OCI-M1 (cell line): ENCODE measurements at regions not wholly inside any gene's neighbourhood (a gene's known extent, or its start where the extent isn't known, plus 50 kb on each side); places are given as distances from the start of the nearest gene placed in this dataset.

Experiments
- DNase-seq: peaks from one replicate; lab custom pipeline; 2025; lab: John Stamatoyannopoulos, UW

DNA sequence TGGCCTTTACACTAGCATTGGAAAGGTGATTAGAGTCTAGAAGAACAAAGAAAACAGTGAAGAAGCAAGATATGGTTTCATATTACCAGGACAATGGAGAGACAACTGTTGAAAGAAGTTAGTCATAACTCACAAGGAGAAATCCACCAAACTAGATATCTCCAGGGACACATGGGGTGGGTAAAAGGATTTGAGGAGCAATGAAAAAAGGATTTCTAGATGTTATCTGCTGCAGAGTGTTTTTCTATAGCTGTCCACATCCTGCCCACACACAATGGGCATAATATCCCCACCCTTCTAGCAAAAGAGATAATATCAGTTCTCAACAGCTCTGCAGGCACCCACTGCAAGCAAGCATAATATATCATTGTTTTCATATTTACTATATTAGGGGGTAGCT, 303.1 kb downstream of the HAO1 start:
- no peak for DNase-seq

DNA sequence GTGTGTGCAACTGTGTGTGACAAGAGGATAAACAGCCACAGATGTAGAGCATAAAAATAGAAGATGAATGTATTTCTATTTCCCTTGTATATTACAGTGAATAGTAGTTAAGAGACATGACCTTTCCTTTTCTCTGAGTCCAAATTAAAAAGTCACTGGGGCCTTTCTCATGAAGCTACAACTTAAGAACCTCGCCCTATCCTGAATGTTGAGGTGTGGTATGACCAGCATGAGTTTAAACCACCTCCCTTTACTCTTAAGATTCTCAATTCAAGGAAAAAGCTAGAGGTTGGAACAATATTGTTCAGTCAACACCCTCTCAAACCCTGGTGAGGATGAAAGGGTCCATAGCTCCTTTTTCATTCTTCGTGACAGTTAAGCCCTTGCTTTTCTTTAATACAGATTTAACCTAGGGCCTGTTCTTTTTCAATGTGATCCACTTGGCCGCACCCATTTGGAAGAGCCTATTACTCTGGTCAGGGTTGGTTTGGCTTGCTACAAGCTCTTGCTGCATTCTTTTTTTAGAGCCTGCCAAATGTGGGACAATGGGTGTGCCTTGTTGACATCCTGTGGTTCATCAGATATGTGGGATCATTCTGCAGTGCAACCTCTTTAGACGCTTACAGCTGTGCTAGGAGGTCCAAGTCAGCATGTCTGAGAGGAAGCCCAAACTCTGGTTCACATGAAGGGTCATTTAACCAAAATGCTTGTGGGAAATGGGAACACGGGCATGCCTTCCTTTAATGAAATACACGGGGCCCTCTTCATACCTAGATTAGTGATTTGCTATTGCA, 290.0 kb downstream of the HAO1 start:
- no peak for DNase-seq

DNA sequence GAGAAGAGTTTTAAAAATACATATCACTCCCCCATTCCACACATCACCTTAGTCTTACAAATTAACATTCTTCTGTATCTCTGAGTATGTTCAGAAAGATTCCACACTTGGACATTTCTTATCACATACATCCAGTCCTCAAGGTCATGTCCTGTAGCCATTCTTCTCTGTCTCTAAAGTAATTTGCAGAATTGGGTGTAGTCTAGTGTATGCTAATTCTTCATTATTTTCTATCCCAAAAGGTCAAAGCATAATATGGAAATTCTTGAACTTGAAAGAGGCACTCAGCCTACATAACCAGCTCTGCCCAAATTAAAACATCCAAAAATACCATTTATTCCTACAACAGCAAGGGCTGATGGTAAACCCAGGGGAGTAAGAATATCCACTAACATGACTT, 286.0 kb downstream of the HAO1 start:
- no peak for DNase-seq

DNA sequence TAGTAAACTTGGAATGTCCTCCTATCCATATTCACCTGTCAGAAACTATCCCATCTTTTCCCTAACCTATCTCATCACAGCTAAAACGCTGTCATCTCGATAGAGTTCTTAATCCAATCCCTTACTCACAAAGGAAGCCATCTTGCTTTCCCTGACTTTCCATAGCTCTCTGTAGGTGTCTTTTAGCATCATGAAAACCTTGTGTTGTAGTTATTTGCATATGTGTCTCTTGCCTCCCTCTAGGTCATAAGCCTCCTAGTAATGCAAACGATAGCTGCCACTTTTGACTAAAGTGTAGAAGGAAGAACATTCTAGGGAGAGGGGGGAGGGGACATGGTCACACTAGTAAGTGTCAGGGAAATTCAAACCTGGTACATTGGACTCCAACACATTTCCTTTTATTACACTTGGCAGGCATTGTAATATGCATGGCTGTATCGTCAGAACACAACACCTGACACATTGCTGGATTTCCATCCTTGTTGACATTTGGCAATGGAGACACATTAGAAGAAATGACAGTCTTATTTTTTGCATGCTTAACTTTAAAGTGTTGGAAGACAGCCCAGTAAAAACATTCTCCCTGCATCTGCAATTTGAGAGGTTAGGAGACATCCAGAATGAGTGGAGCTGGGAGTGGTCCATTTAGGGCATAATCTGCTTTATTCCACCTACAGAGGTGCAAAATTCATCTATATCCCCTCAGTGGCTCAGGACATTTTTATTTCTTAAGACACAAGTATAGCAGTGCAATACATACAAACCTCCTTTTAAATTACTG, 283.4 kb downstream of the HAO1 start:
- DNase-seq, result no peak

DNA sequence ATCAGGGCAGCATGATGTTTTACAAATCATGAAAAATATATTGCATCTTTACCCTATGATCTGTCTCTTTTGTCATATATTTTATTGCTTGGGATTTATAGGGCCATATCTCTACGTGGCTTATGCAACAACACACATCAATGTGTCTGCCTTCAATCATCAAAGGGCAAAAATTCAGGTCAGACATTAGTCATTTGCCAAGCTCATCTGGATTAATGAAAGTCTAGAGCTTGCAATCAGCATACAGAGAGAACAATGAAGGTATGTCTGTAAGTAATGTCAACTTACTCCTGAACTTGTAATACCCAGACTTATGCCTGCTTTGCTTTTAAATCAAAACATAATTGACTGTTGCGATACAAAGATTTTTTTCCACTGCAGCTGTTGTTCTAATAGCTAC, 282.7 kb downstream of the HAO1 start:
- no peak for DNase-seq

DNA sequence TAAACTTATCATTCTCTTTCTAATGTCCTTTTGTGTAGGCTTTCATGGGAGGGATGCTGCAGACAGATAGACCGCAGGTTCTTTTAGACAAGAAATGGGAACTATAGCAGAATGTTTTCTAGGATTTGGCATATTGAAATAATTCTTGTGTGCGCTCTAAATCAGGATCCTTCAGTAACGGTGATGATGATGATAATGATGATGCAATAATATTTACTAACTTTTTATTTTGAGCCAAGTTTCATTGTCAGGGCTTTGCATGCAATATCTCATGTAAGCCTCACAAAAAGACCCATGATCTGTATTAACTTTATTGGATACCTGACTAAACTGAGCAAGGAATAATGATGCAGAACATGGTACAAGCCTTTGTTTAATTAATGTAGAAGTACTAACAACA, 280.1 kb downstream of the HAO1 start:
- DNase-seq, result no peak

DNA sequence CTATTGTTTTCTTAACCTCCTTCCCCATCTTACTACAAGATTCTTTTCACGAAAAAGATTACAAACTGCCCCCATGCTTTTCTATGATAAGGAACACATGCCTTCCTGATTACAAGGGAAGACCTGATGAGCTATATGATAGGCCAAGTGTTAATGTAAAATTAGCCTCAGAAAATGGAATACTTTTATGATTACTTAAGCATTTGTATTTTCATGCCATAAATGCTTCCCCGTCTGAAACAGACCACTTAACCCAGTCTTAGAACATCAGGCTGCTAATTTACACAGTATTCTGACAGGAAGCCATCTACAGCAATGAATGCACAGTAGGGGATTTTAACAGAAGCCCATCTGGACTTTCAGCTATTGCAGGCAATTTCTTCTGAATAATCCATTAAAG, 274.9 kb downstream of the HAO1 start:
- no peak for DNase-seq

DNA sequence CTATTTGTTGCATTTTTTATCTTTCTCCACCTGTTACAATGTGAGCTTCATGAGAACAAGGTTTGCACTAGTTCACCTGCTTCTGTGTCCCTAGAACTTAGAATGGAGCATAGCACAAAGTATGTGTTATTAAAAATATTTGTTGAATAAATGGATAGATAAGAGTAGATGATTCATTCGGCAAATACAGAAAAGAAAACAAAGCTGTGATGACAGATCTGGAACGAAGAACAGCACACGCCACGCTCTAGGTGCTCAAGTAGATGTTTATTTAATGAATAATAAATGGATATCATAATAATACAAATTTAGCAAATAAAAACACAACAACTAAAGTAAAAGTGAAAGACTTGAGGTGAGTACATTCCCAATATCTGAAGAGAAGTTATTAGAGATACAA, 273.1 kb downstream of the HAO1 start:
- DNase-seq, result no peak

DNA sequence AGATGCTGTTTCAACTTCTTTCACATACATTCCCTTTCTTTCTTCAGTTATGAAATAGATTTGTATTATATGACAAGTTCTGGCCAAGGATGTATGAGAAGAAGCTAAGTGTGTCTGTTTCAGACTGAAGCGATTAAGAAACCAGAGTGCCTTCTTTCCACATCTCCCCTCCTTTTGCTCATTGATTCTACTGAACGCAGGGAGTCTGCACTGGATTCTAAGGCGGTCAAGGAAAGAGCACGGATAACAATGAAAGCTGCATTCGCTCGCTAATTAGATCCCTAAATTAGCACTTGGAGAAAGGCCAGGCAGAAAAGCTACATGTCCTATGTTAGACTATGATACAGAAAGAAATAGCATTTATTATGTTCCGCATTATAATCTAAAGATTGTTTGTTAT, 267.7 kb downstream of the HAO1 start:
- DNase-seq, result no peak

DNA sequence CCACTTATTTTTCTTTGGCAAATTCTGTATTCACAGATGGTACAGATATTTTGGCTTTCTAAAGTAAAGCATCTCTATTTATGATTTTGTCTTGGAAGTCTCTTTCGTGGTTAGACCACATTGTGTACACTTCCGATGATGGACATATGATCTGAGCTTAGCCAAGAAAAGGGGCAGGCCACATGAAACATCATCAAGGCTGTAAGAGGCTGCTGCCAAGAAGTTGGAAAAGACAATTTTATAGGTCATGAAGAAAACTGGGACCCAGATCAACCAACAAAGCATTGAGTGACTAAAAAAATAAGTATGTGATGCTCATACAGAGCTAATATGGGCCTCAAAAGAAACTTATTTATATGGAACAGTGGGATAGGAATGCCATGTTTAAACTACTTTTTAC, 266.4 kb downstream of the HAO1 start:
- DNase-seq, result no peak

DNA sequence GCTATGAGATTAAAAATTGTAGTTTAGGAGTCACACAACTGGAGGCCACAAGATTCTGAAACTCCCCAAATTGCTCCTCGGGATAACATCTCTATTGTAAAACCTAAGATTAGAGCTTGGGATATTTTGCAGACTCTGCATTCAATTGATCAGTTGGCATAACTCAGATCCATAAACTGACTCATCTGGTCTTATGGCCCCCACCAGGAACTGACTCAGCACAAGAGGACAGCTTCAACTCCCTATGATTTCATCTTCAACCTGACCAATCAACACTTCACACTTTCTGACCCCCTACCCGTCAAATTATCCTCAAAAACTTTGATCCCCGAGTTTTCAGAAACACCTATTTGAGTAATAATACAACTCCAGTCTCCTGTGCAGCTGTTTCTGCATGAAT, 257.3 kb downstream of the HAO1 start:
- no peak for DNase-seq

DNA sequence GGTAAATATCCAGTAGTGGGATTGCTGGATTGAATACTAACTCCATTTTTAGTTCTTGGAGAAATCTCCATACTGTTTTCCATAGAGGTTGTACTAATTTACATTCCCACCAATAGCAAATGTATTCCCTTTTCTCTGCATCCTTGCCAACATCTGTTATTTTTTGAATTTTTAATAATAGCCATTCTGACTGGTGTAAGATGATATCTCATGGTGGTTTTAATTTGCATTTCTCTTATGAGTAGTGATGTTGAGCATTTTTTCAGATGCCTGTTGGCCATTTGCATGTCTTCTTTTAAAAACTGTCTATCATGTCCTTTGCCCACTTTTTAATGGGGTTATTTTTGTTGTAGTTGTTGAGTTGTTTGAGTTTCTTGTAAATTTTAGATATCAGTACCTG, 253.2 kb downstream of the HAO1 start:
- no peak for DNase-seq

DNA sequence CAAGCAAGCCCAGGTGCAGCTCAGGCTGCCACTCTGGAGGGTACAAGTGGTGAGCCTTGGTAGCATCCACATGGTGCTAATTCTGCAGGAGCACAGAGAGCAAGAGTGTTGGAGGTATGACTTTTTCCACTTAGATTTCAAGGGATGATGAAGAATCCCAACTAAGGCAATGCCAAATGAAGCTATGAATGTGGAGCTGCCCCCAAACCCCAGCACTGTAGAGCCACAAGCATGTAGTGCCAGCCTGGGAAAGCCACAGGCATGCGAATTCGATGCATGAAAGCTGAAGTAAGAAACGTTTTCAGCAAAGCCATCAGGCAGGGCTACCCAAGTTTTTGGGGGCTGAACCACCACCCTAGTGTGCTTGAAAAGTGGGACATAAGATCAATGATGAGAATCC, 251.1 kb downstream of the HAO1 start:
- DNase-seq, result no peak

DNA sequence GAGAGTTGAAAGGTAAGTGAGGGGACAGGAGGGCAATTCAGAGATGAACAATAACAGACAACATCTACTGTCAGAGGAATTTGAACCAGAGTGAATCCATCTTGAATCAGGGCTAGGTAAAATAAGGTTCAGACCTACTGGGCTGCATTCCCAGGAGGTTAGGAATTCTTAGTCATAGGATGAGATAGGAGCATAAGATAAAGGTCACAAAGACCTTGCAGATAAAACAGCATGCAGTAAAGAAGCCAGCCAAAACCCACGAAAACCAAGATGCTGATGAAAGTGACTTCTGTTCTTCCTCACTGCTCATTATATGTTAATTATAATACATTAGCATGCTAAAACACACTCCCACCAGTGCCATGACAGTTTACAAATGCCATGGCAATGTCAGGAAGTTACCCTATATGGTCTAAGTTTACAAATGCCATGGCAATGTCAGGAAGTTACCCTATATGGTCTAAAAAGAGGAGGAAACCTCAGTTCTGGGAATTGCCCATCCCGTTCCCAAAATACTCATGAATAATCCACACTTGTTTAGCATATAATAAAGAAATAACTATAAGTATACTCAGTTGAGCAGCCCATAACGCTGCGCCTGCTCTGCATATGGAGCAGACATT, 248.5 kb downstream of the HAO1 start:
- no peak for DNase-seq

DNA sequence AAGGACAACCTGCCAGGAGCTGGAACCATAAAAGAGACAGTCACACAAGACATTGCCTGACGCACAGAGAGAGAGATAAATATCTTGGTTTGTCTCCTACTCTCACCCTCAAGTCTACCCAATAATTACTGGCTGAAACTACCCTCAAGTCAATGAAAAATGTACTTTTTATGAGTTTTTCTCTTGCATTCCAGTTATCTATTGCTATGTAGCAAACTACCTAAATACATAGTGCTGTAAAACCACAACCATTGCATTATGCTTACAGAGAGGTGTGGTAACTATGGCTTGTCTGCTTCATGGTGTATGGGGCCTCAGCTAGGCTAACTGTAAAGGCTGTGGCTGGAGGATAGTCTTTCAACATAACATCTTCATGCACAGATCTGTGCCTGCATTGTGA, 247.8 kb downstream of the HAO1 start:
- no peak for DNase-seq

DNA sequence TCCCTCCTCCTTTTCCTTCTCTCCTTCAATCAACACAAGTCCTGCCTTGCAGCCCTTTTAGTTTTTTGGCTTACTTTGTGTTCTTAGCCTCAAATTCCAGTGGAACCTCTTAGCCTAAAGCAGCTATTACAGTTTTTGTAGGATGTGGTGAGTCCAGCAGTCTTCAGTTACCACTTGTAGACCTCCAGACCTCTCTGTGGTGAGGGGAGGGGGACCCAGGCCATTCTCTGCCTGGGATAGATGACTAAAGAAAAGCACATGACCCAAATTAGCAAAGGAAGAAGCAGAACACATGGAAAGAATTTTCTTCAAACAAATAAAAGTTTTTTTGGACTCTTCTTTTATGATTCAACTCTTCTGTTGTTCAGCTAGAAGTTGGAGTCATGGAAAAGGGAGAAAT, 246.5 kb downstream of the HAO1 start:
- DNase-seq, result no peak

DNA sequence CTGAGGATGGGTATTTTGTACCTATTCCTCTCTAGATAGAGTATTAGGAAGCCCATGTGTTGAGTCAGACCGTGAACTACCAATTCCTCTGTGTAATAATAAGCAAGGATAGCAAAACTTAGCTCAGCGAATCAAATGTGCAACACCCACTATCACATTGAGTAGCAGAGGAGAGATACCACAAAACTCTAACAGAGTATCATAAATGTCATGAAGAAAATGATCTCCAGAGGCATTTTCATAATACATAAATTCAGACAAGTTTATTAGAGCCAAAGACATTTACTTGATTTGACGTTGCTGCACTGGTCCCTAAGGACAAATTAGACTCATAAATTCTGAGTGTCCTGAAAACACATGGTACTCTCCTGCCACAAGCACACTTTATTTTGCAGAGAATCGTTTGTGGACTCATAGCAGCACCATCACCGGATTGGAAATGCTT, 245.2 kb downstream of the HAO1 start:
- no peak for DNase-seq

DNA sequence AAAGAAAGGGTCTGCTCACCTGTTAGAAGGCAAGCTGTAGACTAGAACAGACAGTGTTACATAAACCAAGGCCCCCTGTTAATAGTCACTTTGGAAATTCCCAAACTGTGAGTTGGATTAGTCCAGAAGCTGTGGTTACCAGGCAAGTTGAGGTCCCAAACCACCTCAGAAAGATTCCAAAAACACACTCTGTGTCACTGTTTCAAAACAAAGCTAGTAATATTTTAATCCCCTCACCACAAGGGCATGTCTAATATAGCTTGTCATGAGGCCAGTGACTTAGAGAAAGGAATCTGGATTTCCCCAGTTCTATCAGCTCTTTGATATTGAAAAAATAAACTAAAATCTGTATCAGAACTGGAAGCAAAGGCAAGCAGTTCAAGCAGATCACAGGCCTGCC, 244.6 kb downstream of the HAO1 start:
- DNase-seq, result no peak

DNA sequence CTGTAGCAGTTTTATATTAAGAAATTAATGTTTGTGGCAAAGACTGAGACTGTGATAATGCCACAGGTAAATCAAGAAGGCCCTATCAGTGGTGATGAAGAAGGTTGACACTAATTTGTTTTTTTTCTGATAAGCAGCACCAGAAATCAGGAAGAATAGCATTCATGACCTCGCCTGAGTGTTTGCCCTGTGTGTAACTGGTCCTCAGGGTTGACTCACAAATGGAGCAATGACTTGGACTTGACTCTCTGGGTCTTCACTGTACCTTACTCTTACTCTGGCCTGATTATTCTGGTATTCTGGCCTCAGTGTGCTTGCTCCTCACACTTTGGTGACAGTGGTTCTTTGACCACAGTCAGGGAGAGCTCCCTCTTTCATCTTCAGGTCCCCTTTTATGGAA, 243.9 kb downstream of the HAO1 start:
- no peak for DNase-seq

DNA sequence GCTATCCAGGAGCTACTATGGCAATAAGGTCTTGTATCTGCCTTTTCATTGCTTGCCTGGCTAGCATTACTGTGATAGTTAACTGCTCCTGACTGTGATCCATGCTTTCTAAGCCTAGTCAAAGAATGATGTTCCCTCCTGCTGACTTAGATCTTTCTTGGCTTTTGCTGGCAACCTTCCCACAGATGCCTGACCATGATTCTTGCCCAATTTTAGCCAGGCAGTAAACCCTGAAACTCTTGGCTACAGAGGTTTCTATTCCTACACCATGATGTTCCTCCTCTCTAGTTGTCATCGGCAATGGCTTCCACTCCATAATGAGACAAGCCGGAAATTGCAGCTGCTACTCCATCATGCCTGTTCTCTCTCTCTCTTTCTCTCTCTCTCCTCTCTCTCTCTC, 238.1 kb downstream of the HAO1 start:
- DNase-seq, result no peak

DNA sequence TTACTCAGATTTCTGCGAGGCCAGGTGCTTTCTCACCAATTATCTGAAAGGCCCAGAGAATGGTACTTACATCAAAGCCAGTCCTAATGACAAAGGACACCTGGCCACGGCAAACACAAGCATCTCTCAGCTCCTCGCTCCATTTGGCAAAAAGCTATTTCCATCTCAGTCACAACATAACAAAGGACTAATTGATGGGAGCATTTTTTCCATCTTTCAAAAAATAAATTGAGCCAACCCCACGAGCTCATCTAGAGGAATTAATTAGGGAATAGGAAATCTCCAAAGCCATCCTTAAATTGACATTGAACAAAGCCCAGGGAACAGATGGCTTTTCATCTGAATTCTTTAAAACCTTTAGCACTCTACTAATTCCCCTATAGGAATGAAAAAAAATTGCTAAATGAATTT, 236.7 kb downstream of the HAO1 start:
- DNase-seq, result no peak

DNA sequence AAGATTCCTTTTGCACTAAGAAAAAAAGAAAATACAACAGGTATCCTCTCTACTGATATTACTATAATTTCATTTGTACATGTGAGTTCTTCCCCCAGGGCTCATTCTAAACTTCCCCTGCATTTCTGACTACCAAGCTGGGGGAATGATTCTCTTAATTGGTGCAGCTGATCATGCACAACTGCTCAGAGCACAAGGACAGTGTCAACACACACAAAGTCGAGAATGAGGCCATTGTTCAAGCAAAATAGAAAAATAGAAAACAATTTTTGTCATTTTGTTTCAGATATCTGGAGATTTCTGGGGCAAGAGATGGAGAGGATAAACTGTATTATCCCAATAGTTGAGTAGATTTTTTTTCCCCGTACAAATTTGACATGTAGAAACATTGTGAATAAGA, 236.3 kb downstream of the HAO1 start:
- DNase-seq, result no peak

DNA sequence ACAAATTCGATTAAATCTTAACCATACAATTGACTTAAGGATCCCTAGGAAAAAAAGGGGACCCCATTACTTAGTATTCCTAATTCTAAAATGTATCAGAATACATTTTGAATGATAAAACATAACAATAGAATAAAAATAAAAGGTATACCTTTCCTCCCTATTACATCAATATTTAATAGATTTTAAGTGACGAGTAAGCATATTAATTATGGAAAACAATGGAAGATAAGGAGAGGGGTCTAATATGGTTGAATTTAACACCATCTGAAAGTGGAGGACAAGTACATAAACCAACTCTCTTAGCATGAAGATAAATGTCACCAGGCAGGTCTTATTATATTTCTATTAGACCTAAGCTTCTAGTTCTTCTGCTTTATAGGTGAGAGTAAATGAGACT, 232.1 kb downstream of the HAO1 start:
- DNase-seq, result no peak
